ENCODE measurements at regions not wholly inside any gene's neighbourhood (a gene's known extent, or its start where the extent isn't known, plus 50 kb on each side); places are given as distances from the start of the nearest gene placed in this dataset.

DNA sequence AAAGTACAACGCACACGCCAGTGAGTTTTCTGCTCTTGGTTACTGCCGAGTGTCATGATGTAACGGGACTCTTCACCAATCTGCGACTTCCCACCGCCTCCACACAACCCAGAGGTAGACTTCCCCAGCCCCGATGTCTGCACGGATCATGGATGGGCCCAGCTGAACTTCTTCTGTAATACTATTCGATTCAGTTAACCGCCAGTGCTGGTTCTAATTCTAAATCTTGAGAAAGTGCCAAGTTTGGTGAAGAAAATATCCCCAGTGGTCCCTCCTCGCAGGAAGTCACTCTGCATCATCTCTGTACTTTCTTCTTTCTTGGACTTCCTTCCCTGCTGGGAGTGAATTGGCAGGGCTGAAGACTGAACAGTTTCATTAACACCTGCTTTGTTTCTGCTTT lies 77.6 kb upstream of the SLC35F4 start:
- Histone ChIP-seq H2AFZ (no peak overlapping the region), H3K9me2 (ENCODE audit: insufficient read depth) (peaks cover 4% of the 10 kb centered on the region), H3K4me3 (no peak overlapping the region), H3K79me2 (replicated peaks; ENCODE audit: insufficient read depth) (no peaks in the 10 kb centered on the region), H4K20me1 (replicated peaks; ENCODE audit: insufficient read depth) (no peaks in the 10 kb centered on the region), H3K27ac (ENCODE audit: low read depth) (peak overlapping the region; percentile 92; the same call in 1 of the 2 replicates), H3K36me3 (ENCODE audit: insufficient read depth) (no peaks in the 10 kb centered on the region), H3K4me1 (ENCODE audit: insufficient read depth) (peaks cover 36% of the 10 kb centered on the region), H3K4me2 (peak overlapping the region; percentile 47), H3K27me3 (ENCODE audit: insufficient read depth) (no peaks in the 10 kb centered on the region), H3F3A (replicated peaks; ENCODE audit: low read depth) (no peaks in the 10 kb centered on the region; the same call in 1 of the 2 replicates)
- 0 out of 3 replicates have a peak, but pooled peaks cover 4% of the 10 kb centered on the region for H3K9me3 Mint-ChIP-seq
- peaks cover 6% of the 10 kb centered on the region; the same call in 1 of the 3 replicates for H3K36me3 Mint-ChIP-seq (ENCODE audit: low read depth)
- no peak overlapping the region for H3K4me3 Mint-ChIP-seq
- TF ChIP-seq, protein P1, sequence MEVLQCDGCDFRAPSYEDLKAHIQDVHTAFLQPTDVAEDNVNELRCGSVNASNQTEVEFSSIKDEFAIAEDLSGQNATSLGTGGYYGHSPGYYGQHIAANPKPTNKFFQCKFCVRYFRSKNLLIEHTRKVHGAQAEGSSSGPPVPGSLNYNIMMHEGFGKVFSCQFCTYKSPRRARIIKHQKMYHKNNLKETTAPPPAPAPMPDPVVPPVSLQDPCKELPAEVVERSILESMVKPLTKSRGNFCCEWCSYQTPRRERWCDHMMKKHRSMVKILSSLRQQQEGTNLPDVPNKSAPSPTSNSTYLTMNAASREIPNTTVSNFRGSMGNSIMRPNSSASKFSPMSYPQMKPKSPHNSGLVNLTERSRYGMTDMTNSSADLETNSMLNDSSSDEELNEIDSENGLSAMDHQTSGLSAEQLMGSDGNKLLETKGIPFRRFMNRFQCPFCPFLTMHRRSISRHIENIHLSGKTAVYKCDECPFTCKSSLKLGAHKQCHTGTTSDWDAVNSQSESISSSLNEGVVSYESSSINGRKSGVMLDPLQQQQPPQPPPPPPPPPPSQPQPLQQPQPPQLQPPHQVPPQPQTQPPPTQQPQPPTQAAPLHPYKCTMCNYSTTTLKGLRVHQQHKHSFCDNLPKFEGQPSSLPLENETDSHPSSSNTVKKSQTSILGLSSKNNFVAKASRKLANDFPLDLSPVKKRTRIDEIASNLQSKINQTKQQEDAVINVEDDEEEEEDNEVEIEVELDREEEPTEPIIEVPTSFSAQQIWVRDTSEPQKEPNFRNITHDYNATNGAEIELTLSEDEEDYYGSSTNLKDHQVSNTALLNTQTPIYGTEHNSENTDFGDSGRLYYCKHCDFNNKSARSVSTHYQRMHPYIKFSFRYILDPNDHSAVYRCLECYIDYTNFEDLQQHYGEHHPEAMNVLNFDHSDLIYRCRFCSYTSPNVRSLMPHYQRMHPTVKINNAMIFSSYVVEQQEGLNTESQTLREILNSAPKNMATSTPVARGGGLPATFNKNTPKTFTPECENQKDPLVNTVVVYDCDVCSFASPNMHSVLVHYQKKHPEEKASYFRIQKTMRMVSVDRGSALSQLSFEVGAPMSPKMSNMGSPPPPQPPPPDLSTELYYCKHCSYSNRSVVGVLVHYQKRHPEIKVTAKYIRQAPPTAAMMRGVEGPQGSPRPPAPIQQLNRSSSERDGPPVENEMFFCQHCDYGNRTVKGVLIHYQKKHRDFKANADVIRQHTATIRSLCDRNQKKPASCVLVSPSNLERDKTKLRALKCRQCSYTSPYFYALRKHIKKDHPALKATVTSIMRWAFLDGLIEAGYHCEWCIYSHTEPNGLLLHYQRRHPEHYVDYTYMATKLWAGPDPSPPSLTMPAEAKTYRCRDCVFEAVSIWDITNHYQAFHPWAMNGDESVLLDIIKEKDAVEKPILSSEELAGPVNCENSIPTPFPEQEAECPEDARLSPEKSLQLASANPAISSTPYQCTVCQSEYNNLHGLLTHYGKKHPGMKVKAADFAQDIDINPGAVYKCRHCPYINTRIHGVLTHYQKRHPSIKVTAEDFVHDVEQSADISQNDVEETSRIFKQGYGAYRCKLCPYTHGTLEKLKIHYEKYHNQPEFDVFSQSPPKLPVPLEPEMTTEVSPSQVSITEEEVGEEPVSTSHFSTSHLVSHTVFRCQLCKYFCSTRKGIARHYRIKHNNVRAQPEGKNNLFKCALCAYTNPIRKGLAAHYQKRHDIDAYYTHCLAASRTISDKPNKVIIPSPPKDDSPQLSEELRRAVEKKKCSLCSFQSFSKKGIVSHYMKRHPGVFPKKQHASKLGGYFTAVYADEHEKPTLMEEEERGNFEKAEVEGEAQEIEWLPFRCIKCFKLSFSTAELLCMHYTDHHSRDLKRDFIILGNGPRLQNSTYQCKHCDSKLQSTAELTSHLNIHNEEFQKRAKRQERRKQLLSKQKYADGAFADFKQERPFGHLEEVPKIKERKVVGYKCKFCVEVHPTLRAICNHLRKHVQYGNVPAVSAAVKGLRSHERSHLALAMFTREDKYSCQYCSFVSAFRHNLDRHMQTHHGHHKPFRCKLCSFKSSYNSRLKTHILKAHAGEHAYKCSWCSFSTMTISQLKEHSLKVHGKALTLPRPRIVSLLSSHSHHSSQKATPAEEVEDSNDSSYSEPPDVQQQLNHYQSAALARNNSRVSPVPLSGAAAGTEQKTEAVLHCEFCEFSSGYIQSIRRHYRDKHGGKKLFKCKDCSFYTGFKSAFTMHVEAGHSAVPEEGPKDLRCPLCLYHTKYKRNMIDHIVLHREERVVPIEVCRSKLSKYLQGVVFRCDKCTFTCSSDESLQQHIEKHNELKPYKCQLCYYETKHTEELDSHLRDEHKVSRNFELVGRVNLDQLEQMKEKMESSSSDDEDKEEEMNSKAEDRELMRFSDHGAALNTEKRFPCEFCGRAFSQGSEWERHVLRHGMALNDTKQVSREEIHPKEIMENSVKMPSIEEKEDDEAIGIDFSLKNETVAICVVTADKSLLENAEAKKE (CRISPR knock-in tag; IDR thresholded peaks at IDR 0.05) = no peak
- no peak for TF ChIP-seq STAT1 (IDR thresholded peaks at IDR 0.05; ENCODE audit: unreplicated experiment)
- TF ChIP-seq EZH2phosphoT487 (IDR thresholded peaks at IDR 0.05; ENCODE audit: unreplicated experiment) = no peak
- TF ChIP-seq CTCF (conservative IDR thresholded peaks at IDR 0.05; ENCODE audit: low read depth in 2 of 2) = no peak
- TF ChIP-seq, protein P2, sequence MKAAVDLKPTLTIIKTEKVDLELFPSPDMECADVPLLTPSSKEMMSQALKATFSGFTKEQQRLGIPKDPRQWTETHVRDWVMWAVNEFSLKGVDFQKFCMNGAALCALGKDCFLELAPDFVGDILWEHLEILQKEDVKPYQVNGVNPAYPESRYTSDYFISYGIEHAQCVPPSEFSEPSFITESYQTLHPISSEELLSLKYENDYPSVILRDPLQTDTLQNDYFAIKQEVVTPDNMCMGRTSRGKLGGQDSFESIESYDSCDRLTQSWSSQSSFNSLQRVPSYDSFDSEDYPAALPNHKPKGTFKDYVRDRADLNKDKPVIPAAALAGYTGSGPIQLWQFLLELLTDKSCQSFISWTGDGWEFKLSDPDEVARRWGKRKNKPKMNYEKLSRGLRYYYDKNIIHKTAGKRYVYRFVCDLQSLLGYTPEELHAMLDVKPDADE (IDR thresholded peaks at IDR 0.05) = no peak
- no peak for TF ChIP-seq ZNF331 (CRISPR knock-in tag; IDR thresholded peaks at IDR 0.05; ENCODE audit: low read depth)
- TF ChIP-seq EZH2 (IDR thresholded peaks at IDR 0.05; ENCODE audit: low read depth, unreplicated experiment) = no peak
- no peak for TF ChIP-seq POLR2AphosphoS5 (IDR thresholded peaks at IDR 0.05; ENCODE audit: low read depth)
- no peak for TF ChIP-seq REST (IDR thresholded peaks at IDR 0.05; ENCODE audit: unreplicated experiment)
- TF ChIP-seq NANOG (IDR thresholded peaks at IDR 0.05; ENCODE audit: borderline replicate concordance) = no peak
- TF ChIP-seq ZNF114 (CRISPR knock-in tag; IDR thresholded peaks at IDR 0.05) = no peak
- TF ChIP-seq JUNB (IDR thresholded peaks at IDR 0.05; ENCODE audit: unreplicated experiment) = no peak
- no peaks in the 10 kb centered on the region for H3K27me3 Mint-ChIP-seq (ENCODE audit: insufficient read depth, low read depth, poor library complexity)
- peaks cover 37% of the 10 kb centered on the region for H3K4me1 Mint-ChIP-seq
- DNase-seq (ENCODE audit: low spot score) = no peak
- 0 out of 2 replicates have a peak overlapping the region, but pooled peaks have one; percentile 16 for H3K27ac Mint-ChIP-seq
- no peak; the same call in 2 of the 3 replicates for ATAC-seq
